ENCODE measurements at regions not wholly inside any gene's neighbourhood (a gene's known extent, or its start where the extent isn't known, plus 50 kb on each side); places are given as distances from the start of the nearest gene placed in this dataset.

GRCh38 chr21:16145052-16145451, 415.3 kb downstream of the USP25 start:
- Histone ChIP-seq H3K9me3 (no peaks in the 10 kb centered on the region), H3K36me3 (no peaks in the 10 kb centered on the region), H3K4me3 (no peak overlapping the region), H3K4me1 (replicated peaks) (no peaks in the 10 kb centered on the region), H3K27ac (no peak overlapping the region), H3K27me3 (replicated peaks; ENCODE audit: insufficient read depth) (no peaks in the 10 kb centered on the region)
- WGBS, result 94% methylated on average over 3 of the region's 3 CpGs
- intact Hi-C loops (cut with DNase I), result no loop called here
- DNase-seq (ENCODE audit: low spot score), result no peak
- TF ChIP-seq CTCF (IDR thresholded peaks at IDR 0.05) (no peak), POLR2AphosphoS5 (IDR thresholded peaks at IDR 0.05) (no peak), POLR2A (IDR thresholded peaks at IDR 0.05) (no peak)

GRCh38 chr21:16145479-16145878, 415.7 kb downstream of the USP25 start:
- WGBS, result 88% methylated on average over 7 of the region's 7 CpGs
- Histone ChIP-seq H3K9me3 (no peaks in the 10 kb centered on the region), H3K27ac (no peak overlapping the region), H3K36me3 (no peaks in the 10 kb centered on the region), H3K4me3 (no peak overlapping the region), H3K4me1 (replicated peaks) (no peaks in the 10 kb centered on the region), H3K27me3 (replicated peaks; ENCODE audit: insufficient read depth) (no peaks in the 10 kb centered on the region)
- no peak for TF ChIP-seq POLR2A (IDR thresholded peaks at IDR 0.05)
- no peak for TF ChIP-seq CTCF (IDR thresholded peaks at IDR 0.05)
- no peak for TF ChIP-seq POLR2AphosphoS5 (IDR thresholded peaks at IDR 0.05)
- intact Hi-C loops (cut with DNase I), result no loop called here
- DNase-seq (ENCODE audit: low spot score), result no peak

GRCh38 chr21:16154321-16154720, 424.5 kb downstream of the USP25 start:
- WGBS, result 67% methylated on average over 4 of the region's 4 CpGs
- no peak overlapping the region for H3K27ac ChIP-seq
- no peaks in the 10 kb centered on the region for H3K4me1 ChIP-seq (replicated peaks)
- no peaks in the 10 kb centered on the region for H3K9me3 ChIP-seq
- no peaks in the 10 kb centered on the region for H3K27me3 ChIP-seq (replicated peaks; ENCODE audit: insufficient read depth)
- no peak for TF ChIP-seq CTCF (IDR thresholded peaks at IDR 0.05)
- no peak for TF ChIP-seq POLR2A (IDR thresholded peaks at IDR 0.05)
- TF ChIP-seq POLR2AphosphoS5 (IDR thresholded peaks at IDR 0.05), result no peak
- intact Hi-C loops (cut with DNase I), result no loop called here
- H3K4me3 ChIP-seq, result no peak overlapping the region
- no peaks in the 10 kb centered on the region for H3K36me3 ChIP-seq
- no peak for DNase-seq (ENCODE audit: low spot score)

GRCh38 chr21:16154951-16155635, 425.3 kb downstream of the USP25 start:
- H3K4me1 ChIP-seq (replicated peaks), result no peaks in the 10 kb centered on the region
- H3K9me3 ChIP-seq, result no peaks in the 10 kb centered on the region
- TF ChIP-seq CTCF (IDR thresholded peaks at IDR 0.05) (no peak), POLR2AphosphoS5 (IDR thresholded peaks at IDR 0.05) (no peak), POLR2A (IDR thresholded peaks at IDR 0.05) (no peak)
- no peak overlapping the region for H3K4me3 ChIP-seq
- 87% methylated on average over 2 of the region's 2 CpGs for WGBS
- H3K27ac ChIP-seq, result no peak overlapping the region
- H3K27me3 ChIP-seq (replicated peaks; ENCODE audit: insufficient read depth), result no peaks in the 10 kb centered on the region
- H3K36me3 ChIP-seq, result no peaks in the 10 kb centered on the region
- no peak for DNase-seq (ENCODE audit: low spot score)
- intact Hi-C loops (cut with DNase I), result no loop called here

DNA sequence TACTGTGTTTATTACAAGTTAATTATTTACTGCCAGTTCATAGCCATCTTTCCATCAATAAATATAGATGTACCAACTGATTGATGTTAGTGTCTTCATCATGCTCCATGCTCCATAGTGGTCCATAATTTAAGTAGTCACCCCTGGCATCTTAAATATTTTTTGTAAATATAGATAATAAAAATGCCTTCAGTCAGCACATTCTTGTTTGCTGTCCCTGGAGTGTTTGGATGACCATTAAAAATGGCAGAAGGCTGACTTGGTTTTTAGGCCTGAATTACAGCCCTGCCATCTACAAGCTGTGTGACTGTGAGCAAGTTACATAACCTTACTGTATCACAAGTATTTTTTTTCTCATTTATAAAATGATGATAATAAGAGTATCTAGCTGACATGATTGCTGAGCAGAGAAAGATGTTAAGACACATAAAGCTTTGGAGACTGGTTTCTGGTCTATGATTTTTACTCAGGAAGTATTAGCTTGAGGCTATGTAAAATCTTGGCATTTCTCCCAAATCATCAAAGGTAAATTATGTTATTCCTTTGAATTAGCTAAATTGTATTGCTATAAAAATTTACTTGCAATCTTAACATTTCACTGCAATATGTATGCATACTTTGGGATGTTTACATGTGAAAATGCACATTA, 427.2 kb downstream of the USP25 start:
- intact Hi-C loops (cut with DNase I), result no loop called here
- TF ChIP-seq POLR2AphosphoS5 (IDR thresholded peaks at IDR 0.05), result no peak
- no peak for TF ChIP-seq POLR2A (IDR thresholded peaks at IDR 0.05)
- TF ChIP-seq CTCF (IDR thresholded peaks at IDR 0.05), result no peak

More for the DNA sequence above, 427.2 kb downstream of the USP25 start:
- no peaks in the 10 kb centered on the region for H3K27me3 ChIP-seq (replicated peaks; ENCODE audit: insufficient read depth)
- H3K36me3 ChIP-seq, result no peaks in the 10 kb centered on the region
- no peak overlapping the region for H3K4me3 ChIP-seq
- no peak for DNase-seq (ENCODE audit: low spot score)
- no peaks in the 10 kb centered on the region for H3K4me1 ChIP-seq (replicated peaks)
- H3K9me3 ChIP-seq, result no peaks in the 10 kb centered on the region
- no peak overlapping the region for H3K27ac ChIP-seq

All from prostate gland (tissue), 2 donors.